NCI-H2196 (cell line): ENCODE measurements at regions not wholly inside any gene's neighbourhood (a gene's known extent, or its start where the extent isn't known, plus 50 kb on each side); places are given as distances from the start of the nearest gene placed in this dataset.
"Not testable (repeated sequence)": the region's sequence is repeated elsewhere in the genome, so short reads cannot be mapped to it uniquely, and the experiment has no call there.

ENCODE experiments used
- DNase-seq: peaks from one replicate; lab custom pipeline; 2025; ENCODE audit not compliant: unreplicated experiment; lab: John Stamatoyannopoulos, UW

DNA sequence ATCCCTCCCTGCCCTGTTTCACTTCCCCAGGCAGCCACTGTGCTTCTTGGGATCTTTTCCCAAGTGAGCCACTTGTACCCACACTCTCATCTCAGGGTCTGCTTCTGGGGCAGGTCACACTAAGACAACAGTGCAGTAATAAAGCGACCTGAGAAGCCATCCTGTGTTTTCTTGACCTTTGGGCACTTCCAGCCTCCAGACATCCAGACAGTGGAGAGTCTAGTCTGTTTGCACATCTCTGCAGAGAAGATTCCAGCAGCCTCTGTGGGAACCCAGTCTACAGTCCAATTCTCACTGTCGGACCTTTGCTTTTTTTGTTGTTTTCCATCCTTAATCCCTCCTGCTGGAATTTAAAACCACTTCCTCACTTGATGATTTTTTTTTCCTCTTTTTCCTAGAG lies 50.3 kb upstream of the ATP6AP2 start:
- no peak for DNase-seq

DNA sequence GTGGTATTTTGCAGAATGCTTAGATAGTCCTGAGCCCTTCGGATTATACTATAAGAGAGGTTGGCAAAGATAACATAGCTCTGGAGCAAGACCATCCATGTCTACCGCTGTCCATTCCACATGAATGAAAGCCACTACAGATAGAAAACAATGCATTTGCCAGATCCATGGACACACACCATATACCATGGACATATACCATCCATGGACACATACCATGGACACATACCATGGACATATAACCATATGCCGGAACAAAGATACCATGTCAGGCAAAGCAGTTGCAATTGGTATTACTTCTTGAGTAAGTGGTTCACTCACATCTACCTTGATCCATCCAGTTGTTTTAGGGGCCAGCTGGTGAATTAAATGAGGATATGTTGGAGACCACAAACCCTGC lies 53.2 kb upstream of the ATP6AP2 start:
- no peak for DNase-seq

DNA sequence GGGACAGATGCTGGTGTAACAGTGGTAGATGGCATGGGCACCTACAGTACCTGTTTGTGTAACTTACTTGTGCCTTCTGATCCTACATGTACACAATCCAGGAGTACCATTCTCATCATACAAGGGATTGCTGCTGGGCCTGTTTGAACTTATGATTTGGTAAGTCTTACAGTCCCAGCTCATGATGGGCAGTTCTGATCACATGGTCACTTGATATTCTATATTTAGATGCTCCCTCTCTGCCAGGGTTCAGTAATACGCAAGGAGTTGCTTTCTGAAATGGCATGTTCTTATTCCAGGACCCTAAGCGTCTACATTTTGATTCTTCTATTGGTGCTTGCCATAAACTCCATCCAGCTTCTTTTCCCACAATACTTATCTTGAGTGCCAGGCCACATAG lies 54.4 kb upstream of the ATP6AP2 start:
- DNase-seq, result no peak

DNA sequence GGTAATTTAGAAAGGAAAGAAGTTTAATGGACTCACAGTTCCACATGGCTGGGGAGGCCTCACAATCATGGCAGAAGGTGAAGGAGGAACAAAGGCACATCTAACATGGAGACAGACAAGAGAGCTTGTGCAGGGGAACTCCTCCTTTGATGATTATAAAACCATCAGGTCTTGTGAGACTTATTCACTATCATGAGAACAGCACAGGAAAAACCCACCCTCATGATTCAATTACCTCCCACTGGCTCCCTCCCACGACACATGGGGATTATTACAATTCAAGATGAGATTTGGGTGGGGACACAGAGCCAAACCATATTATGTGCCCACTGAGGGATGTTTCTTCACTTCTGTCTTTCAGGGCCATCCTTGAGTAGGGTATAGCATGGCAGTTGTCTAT lies 54.9 kb upstream of the ATP6AP2 start:
- DNase-seq, result not testable (repeated sequence)

DNA sequence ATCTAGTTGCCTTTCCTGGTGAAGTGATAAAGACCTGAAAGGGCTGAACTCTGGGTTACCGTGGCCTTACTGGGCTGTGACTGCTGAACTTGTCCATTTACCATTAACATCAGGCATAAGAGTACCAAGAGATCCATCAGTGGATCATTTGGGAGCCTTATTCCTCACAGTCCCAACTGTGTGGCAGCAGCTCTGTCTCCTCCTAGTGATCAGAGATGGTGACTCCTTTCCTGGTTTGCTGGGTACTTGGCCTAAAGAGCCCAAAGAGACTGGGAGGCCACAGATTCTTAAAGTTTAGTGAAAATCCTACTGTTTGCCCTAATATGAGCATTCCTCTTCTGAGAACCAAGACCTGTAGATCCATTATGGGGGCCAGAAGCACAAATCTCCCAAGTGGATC lies 56.3 kb upstream of the ATP6AP2 start:
- no peak for DNase-seq

DNA sequence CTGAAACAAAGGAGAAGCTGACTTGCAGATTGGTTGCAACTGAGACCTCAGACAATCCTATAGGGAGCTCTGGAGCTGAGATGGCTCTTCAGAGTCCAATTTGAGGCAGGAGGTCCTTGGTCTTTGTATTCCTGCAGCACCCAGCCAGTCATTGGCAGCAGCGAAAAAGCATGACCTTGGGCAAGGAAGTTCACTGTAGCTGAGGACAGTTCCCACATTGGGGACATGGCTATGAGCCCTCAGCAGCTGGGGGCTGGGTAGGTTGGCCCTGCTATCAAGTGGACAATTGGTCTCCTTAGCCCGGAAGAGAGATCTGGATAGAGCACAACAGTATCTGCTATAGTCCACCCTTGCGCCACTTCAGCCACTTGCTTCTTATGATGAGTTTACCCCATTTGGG lies 56.9 kb upstream of the ATP6AP2 start:
- DNase-seq, result no peak

DNA sequence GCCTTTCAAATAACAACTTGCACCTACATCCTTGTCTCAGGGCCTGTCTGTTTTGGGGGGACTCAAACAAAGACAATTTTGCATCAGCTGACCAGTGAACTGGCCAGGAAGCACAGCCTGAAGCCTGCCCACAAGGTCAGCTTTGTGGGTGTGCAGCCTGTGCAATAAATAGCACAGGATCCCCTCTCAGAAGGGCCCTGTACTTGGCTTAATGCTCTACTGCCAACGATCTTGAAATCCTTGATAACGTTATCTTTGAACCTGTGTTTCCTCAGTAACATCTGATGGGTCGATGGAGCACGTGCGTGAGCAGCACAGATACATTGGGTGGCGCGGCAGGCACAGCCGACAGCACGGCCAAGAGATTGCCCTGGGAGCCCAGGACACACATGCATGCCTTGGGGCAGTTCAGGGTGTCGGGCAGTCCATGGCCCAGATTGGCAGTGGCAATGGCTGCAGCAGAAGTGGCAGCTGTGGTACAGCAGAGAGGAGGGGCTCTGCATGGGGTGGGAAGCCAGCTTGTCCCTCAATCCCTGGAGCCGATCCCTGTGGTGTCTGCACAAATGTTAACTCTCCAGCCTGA lies 58.8 kb upstream of the ATP6AP2 start:
- DNase-seq, result no peak

DNA sequence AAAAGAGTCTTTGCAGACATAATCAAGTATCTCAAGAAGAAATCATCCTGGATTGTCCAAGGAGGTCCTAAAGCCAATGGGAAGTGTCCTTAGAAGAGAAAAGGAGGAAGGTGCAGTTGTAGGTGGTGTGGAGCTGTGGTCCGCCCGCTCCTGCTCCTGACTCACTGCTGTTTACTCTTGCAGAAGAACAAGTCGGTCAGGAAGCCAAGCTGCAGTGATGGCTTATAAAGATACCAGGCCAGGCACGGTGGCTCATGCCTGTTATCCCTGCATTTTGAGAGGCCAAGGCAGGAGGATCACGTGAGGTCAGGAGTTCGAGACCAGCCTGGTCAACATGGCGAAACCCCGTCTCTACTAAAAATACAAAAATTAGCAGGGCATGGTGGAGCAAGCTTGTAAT lies 66.4 kb upstream of the ATP6AP2 start:
- no peak for DNase-seq

DNA sequence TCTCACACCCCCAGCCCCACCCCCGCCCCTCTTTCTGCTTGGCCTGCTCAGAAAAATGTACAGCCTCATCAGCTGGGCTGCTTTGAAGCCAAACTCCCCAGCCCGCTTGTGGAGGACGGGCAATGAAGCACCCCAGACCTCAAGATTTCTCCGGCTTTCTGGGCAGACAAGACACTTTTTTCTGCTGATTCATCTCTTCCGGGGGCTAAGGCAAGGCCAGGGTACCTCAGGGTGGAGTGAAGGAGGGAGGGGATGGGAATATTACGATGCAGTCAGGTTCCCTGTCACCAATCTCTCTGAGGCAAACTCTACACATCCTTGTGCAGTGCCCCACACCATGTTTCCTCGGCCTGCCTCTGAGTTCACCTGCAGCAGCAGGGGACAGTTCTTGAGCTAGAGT lies 66.9 kb upstream of the ATP6AP2 start:
- no peak for DNase-seq

DNA sequence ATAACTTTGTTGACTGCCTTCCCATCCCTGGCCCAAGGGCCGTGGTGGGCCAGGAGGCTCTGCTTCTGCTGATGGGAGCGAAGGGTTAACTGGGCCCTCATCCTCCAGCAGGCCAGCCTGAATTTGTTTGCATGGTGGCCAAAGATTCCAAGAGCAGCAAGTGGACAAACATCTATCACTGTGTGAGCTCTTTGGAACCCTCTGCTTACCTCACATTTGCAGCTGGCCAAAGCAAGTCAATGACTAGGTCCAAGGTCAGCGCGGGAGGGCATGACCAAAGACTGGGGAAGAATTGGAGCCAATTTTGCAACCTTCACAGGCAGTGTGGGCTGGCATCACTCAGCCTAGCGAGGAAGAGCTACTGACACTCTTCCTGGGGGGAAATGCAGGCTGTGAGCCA lies 67.8 kb upstream of the ATP6AP2 start:
- no peak for DNase-seq

DNA sequence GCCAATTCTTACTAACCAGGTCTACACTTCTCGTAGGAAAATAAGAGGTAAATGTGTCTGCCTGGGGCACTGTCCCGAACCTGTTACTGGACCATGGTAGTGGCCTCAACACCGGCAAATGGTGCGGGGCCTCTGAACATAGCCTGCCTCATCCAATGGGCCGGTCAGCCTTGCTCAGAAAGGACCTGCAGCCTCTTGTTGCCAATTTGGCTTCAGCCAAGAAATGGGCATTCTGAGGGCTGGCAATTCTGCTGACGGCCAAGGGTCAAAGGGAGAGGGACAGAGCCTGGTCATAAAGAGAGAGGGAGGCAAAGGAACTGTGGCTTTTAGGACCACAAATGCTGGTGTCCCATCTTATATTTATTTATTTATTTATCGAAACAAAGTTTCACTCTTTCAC lies 69.5 kb upstream of the ATP6AP2 start:
- DNase-seq, result no peak

DNA sequence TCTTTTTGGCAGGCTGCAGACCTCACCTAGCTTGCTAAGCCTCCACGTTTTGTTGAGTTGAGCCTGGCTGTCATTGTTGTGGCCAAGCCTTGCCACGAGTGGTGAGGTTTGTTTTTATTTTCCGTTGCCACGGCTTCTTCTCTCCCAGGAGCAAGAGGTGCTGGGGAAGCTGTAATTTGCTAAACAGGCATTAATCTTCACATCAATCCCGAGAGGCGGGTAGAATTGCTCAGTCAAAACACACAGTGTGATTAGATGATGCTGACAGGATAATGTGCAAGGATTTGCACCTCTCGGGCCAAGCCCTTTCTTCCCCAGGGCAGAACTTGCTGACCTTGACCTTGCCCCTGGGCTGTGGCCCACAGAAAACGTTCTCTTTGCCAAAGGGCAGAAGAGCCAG lies 72.2 kb upstream of the ATP6AP2 start:
- no peak for DNase-seq

DNA sequence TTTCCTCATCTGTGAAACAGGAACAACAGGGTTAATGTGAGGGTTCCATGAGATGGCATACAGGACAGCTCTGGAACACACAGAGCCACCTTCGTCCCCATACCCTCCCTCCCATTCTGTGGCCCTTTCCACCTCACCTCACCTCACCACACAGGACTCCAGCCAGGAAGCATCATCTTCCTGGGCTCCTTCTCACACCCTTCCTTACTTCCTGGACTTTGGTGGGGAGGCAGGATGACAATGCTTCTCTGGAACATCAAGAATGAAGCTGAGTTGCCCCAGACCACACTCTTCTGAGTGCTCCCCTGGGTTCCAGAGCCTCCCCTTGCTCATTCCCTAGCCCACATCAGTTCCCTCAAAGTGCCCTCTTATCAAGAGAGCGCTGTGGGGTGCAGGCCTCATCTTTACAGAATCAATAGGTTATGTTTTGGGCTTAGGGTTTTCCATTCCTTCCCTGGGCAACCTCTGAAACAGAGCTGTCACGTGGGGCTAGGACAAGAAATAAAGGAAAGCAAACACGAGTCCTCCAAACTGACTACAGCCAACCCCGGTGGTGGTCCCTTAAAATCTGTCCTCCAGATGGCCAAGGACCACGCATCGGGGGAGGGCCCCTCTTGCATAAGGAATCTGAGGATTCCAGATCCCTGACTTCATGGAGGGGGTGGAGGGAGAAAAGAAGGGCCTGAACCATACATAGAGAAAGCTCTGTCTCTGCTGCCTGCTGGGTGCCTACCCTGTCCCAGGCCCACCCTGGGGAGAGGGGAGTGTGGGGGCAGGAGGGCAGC lies 74.4 kb upstream of the ATP6AP2 start:
- no peak for DNase-seq

DNA sequence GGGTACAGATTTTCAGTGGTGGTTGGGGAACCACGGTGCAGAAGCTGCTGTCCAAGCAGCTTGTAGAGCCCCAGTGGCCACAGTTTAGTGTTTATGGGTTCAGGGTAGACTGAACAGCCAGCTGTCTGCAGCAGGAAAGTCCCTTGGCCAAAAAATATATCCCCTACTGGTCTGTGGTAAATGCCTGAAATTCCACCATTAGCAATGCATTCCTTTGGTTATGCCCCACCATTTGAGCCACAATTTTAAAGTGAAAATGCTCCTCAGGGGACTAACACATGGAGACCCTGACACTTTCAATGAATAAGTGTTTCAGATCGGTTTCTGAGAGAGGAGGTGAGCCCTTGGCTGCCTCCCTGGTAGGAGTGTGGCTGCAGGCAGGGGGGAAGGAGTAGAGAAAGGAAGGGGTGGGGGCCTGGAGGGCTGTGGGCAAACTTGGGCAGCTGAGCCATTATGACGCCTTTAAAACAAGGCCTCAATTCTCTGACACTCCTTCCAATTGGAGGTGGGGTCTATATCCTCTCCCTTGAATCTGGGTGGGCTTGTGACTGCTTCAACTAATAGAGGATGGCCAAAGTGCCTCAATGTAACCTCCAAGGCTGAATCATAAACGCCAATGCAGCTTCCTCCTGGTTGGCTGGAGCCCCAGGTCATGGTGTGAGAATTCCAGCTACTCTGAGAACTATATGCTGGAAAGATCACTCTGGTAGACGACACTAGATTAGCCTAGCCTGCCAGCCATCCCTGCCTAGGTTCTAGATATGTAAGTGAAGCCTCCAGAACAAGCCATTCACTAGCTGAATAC lies 75.8 kb upstream of the ATP6AP2 start:
- no peak for DNase-seq

DNA sequence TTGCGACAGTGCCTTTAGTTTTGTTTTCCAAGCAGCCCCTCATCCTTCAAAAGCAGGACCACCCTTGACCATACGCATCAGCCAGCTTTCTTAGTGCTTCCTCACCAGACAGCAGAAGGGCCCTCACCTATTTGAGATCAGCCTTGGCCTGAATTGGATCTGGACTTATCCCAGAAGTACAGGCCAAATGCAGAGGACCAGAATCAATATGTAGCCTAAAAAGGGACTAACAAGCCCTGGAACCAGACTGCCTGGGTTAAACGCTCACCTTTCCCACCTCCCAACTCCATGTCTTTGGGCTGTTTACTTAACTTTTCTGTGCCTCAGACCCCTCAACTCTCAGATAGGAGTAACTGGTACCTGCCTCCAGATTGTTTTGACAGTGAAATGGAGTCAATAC lies 77.7 kb upstream of the ATP6AP2 start:
- DNase-seq, result no peak

DNA sequence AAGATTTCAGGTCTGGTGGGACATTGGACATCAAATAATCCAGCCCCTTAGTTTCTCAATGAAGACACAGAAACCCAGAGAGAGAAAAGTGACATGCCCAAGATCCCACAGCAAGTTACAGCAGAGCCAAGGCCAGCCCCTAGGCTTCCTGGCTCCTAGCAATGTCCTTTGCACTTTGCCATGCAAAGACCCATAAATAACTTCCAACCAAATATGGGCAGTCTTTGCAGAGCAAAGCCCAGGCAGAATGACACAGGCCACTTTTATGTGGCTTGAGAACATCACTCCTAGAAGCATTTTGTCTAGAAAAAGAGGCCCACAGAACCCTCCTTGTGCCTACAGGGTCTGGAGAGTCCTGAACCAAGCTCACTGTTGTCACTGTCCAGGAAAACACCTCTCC lies 78.1 kb upstream of the ATP6AP2 start:
- DNase-seq, result no peak

DNA sequence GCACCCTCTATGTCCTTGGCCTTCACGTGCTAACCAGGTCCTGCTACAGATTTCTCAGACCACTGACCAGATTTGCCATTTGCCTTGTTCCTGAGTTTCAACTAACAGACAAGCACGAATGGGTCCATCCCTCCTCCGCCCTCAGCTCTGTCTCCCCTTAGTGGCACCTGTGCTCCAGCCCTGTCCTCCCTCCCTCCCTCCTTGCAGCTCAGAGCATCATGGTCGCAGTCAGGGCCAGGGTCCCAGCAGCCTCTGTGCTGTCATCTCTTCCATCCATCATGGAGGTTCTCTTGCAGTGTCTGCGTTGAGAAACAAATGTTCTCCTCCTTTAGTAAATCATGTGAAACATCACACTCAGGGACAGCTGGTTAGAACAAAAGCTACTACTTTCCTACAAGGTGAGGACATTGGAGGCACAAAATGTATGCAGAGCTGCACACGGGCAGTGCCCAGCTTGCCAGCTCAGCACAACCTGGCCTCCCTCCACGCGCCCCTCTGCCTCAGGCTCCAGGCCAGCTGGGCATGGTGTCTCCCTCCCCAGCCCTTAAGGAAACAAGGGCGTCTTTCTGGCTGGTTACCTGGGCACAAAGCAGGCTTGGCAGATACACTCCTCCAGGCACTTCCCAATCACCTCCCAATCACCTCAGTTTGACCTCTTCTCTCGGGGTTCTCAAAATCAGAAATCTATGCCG lies 79.5 kb upstream of the ATP6AP2 start:
- DNase-seq, result no peak

DNA sequence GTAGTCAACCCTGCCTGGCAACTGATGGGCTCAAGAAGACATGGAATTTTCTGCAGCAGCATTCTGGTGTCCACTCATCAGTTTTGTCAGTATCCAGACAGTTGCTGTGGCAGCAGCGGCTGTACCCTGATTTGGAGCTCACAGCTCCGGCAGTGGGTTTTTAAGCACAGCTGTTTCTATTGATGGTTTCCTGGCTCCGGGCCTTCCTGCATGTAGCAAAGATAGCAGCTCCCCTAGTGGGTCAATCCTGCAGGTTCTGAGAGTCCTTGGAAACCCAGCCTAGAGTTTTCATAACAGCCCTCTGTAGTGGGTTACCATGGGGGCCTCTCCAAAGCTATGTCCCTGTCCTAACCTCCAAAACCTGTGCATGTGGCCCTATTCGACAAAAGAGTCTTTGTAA lies 84.0 kb upstream of the ATP6AP2 start:
- no peak for DNase-seq

DNA sequence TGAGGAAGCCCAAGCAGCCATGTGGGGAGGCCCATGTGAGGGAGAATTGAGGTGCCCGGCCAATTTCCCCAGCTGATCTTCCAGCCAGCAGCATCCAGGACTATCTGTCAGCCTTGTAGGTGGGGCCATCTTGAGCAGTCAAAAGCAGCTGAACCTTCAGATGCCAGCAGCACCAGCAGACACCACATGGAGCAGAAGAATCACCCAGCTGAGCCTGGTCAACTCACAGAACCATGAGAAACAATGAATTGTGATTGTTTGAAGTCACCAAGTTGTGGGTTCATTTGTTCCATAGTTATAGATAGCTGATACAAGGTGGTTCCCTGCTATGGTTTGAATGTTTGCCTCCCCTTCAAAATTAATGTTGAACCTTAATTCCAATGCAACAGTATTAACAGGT lies 85.1 kb upstream of the ATP6AP2 start:
- no peak for DNase-seq

DNA sequence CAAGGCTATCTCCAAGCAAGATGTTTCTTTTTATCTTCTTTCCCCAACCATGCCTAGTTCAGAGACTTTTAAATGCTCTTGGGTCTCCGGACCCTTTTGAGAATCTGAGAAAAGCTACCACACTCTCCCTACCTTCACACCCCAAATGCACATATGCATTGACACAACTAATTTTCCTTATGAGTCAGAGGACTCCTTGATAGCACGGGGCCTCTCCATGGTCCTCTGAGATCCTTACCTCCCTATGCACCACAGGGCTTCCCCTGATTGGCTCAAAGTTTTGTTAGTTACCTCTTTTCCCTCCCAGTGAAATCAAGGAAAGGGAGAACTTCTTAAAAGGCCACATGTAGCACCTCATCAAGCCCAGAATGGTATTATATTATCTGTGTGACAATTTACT lies 86.8 kb upstream of the ATP6AP2 start:
- no peak for DNase-seq

DNA sequence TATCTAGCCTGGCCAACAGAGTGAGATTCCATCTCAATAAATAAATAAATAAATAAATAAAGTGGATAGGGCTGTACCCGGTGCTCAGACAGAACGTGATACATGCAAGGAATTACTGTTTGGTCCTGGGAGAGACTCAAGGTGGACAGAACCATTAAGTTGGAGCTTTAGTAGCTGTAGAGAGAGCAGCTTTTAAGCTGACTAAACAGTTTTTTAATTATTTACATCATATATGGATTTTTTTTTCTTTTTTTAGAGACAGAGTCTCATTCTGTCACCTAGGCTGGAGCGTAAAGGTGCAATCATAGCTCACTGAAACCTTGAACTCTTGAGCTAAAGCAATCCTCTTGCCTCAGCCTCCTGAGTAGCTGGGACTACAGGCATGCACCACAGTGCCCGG lies 92.5 kb upstream of the ATP6AP2 start:
- no peak for DNase-seq

DNA sequence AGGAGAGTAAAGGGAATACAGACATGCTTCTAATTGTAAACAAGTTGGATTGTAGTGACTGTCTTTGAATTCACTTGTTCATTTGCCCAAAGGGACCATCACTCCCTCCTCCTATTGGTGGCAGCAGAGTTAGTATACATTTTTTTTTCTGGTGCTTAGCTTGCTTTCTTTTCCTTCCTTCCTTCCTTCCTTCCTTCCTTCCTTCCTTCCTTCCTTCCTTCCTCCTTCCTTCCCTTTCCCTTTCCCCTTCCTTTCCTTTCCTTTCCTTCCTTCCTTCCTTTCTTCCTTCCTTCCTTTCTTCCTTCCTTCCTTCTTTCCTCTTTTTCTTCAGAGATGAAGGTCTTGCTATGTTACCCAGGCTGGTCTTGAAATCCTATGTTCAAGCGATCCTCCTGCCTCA lies 94.8 kb upstream of the ATP6AP2 start:
- no peak for DNase-seq
